SK-N-MC (cell line): ENCODE measurements at regions not wholly inside any gene's neighbourhood (a gene's known extent, or its start where the extent isn't known, plus 50 kb on each side); places are given as distances from the start of the nearest gene placed in this dataset.

ENCODE experiments used
- EZH2 ChIP-seq: fragments of 200-600 bp; sonication (generic); IDR thresholded peaks from one replicate; pipeline ENCODE4 v1.6.1; 2017; ENCODE audit warnings: antibody characterized with exemption
- POLR2AphosphoS5 ChIP-seq: IDR thresholded peaks from 2 replicates; pipeline ENCODE4 v1.6.1; 2012; ENCODE audit warnings: mild to moderate bottlenecking, low read depth, low read length, borderline replicate concordance

GRCh38 chr10:6912424-6912823 lies 332.3 kb upstream of the PRKCQ start:
- no peak for TF ChIP-seq POLR2AphosphoS5
- TF ChIP-seq EZH2: no peak
